HG02642 (cell line): ENCODE measurements at regions not wholly inside any gene's neighbourhood (a gene's known extent, or its start where the extent isn't known, plus 50 kb on each side); places are given as distances from the start of the nearest gene placed in this dataset.

Experiments used
- ATAC-seq: cut with Tn5 transposase; IDR thresholded peaks from one replicate; pipeline ENCODE4 v1.9.1; 2021; ENCODE audit warnings: mild to moderate bottlenecking; ENCODE audit not compliant: unreplicated experiment, poor library complexity

- ATAC-seq, result no peak
These were observed 337.8 kb downstream of the CDH2 start for GRCh38 chr18:27839141-27839540.

- ATAC-seq, result no peak
These were observed 338.7 kb downstream of the CDH2 start for GRCh38 chr18:27838225-27838624.

GRCh38 chr18:27826101-27826500, 350.8 kb downstream of the CDH2 start:
- ATAC-seq, result no peak

- ATAC-seq, result no peak
These were observed 351.2 kb downstream of the CDH2 start for GRCh38 chr18:27825689-27826088.

GRCh38 chr18:27824841-27825681, 351.9 kb downstream of the CDH2 start:
- no peak for ATAC-seq

GRCh38 chr18:27824275-27824674, 352.7 kb downstream of the CDH2 start:
- ATAC-seq, result no peak

- no peak for ATAC-seq
These were observed 353.9 kb downstream of the CDH2 start for GRCh38 chr18:27823053-27823452.

- no peak for ATAC-seq
These were observed 368.2 kb downstream of the CDH2 start for GRCh38 chr18:27808683-27809082.

GRCh38 chr18:27803957-27804356, 373.0 kb downstream of the CDH2 start:
- ATAC-seq, result no peak

GRCh38 chr18:27797484-27797883, 379.4 kb downstream of the CDH2 start:
- no peak for ATAC-seq

- no peak for ATAC-seq
These were observed 382.6 kb downstream of the CDH2 start for GRCh38 chr18:27794181-27794926.

GRCh38 chr18:27793013-27793785, 383.7 kb downstream of the CDH2 start:
- ATAC-seq, result no peak

GRCh38 chr18:27789406-27789805, 387.5 kb downstream of the CDH2 start:
- ATAC-seq, result no peak

GRCh38 chr18:27787547-27787946, 389.4 kb downstream of the CDH2 start:
- ATAC-seq, result no peak

GRCh38 chr18:27785815-27786471, 391.0 kb downstream of the CDH2 start:
- no peak for ATAC-seq

- ATAC-seq, result no peak
These were observed 396.7 kb downstream of the CDH2 start for GRCh38 chr18:27780061-27780745.

- ATAC-seq, result no peak
These were observed 398.0 kb downstream of the CDH2 start for GRCh38 chr18:27778925-27779324.

- no peak for ATAC-seq
These were observed 398.5 kb downstream of the CDH2 start for GRCh38 chr18:27778441-27778840.

- no peak for ATAC-seq
These were observed 404.8 kb downstream of the CDH2 start for GRCh38 chr18:27772081-27772480.

- no peak for ATAC-seq
These were observed 405.4 kb downstream of the CDH2 start for GRCh38 chr18:27771571-27771970.
